ENCODE measurements at regions not wholly inside any gene's neighbourhood (a gene's known extent, or its start where the extent isn't known, plus 50 kb on each side); places are given as distances from the start of the nearest gene placed in this dataset.

- Histone ChIP-seq H3K4me1 (peaks cover 26% of the 10 kb centered on the region), H3K27ac (no peak overlapping the region), H3K4me3 (no peak overlapping the region), H3K9me3 (no peaks in the 10 kb centered on the region), H3K27me3 (no peaks in the 10 kb centered on the region), H3K36me3 (ENCODE audit: low read depth, missing control alignments) (no peaks in the 10 kb centered on the region)
- TF ChIP-seq, protein P1, sequence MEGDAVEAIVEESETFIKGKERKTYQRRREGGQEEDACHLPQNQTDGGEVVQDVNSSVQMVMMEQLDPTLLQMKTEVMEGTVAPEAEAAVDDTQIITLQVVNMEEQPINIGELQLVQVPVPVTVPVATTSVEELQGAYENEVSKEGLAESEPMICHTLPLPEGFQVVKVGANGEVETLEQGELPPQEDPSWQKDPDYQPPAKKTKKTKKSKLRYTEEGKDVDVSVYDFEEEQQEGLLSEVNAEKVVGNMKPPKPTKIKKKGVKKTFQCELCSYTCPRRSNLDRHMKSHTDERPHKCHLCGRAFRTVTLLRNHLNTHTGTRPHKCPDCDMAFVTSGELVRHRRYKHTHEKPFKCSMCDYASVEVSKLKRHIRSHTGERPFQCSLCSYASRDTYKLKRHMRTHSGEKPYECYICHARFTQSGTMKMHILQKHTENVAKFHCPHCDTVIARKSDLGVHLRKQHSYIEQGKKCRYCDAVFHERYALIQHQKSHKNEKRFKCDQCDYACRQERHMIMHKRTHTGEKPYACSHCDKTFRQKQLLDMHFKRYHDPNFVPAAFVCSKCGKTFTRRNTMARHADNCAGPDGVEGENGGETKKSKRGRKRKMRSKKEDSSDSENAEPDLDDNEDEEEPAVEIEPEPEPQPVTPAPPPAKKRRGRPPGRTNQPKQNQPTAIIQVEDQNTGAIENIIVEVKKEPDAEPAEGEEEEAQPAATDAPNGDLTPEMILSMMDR (IDR thresholded peaks at IDR 0.05), result no peak
- no peak for TF ChIP-seq POLR2A (IDR thresholded peaks at IDR 0.05)
- WGBS, 2 donors, result 69 to 81% methylated on average over 4 of the region's 4 CpGs
- intact Hi-C loops (cut with DNase I; ENCODE audit: low total_unique reads), result no loop called here
- no peak for DNase-seq
Measured at GRCh38 chr16:87129771-87130170, 187.4 kb downstream of the C16orf95 start.

DNA sequence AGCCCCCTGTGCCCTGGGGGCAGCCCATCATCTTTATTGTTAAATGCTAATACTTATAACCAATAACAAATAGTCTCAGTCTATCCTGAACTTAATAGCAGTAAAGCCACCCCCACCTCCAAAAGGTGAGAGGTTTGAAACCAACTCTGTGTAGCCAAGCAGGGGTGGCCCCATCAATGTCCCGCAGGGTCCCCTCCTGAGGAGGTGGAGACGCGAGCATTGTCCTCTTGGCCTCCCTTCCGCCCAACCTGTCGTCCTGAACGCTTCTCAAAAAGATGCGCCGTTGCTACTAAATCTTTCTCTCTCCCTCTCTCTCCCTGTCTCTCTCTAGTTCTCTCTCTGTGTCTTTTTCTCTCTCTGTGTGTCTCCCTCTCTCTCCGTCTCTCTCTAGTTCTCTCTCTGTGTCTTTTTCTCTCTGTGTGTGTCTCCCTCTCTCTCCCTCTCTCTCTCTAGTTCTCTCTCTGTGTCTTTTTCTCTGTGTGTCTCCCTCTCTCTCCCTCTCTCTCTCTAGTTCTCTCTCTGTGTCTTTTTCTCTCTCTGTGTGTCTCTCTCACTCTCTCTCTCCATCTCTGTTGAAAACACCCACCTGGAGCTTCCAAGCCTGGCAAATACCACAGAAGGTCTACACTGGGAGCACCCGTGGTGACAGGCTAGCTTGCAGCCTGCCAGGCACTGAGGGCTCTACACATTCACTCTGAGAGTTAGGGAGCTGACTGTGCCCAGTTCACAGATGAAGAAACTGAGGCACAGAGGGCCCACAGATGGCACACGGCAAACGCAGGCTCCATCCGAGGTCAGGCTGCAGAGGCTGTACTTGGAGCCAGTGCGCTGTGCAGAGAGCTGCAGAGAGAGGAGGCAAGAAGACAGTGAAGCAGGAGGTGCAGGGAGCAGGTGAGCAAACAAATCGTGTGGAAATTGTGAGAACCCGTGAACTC lies 185.9 kb downstream of the C16orf95 start:
- DNase-seq, result no peak
- H3K4me1 ChIP-seq, result peaks cover 18% of the 10 kb centered on the region
- no peak for TF ChIP-seq POLR2A (IDR thresholded peaks at IDR 0.05)
- TF ChIP-seq, protein P1 (IDR thresholded peaks at IDR 0.05), result no peak
- 86 to 91% methylated on average over 16 of the region's 16 CpGs for WGBS, 2 donors
- H3K36me3 ChIP-seq (ENCODE audit: low read depth, missing control alignments), result no peaks in the 10 kb centered on the region
- intact Hi-C loops (cut with DNase I; ENCODE audit: low total_unique reads), result no loop called here
- no peak overlapping the region for H3K4me3 ChIP-seq
- no peaks in the 10 kb centered on the region for H3K27me3 ChIP-seq
- no peak overlapping the region for H3K27ac ChIP-seq
- H3K9me3 ChIP-seq, result no peaks in the 10 kb centered on the region

DNA sequence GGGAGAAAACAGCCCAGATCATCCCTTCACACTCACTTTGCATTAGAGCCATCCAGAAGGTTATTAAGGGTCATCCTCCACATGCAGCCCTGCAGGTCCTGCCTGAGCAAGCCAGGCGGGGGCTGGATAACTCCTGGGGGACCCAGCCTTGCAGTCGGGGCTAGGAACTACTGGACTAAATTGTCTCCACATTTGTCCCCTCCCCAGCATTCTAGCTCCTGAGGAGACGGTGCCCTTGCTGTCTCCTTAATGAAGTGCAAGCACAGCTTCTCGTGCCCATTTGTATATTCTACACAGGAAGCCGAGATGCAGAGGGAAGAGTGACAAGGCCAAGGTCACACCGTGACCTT lies 185.2 kb downstream of the C16orf95 start:
- H3K9me3 ChIP-seq, result no peaks in the 10 kb centered on the region
- no peak for TF ChIP-seq POLR2A (IDR thresholded peaks at IDR 0.05)
- TF ChIP-seq, protein P1 (IDR thresholded peaks at IDR 0.05), result no peak
- H3K27ac ChIP-seq, result no peak overlapping the region
- 73 to 84% methylated on average over 5 to 6 of the region's 6 CpGs for WGBS, 2 donors
- no peak overlapping the region for H3K4me3 ChIP-seq
- H3K4me1 ChIP-seq, result peaks cover 11% of the 10 kb centered on the region
- no peak for DNase-seq
- H3K36me3 ChIP-seq (ENCODE audit: low read depth, missing control alignments), result no peaks in the 10 kb centered on the region
- intact Hi-C loops (cut with DNase I; ENCODE audit: low total_unique reads), result no loop called here
- no peaks in the 10 kb centered on the region for H3K27me3 ChIP-seq

DNA sequence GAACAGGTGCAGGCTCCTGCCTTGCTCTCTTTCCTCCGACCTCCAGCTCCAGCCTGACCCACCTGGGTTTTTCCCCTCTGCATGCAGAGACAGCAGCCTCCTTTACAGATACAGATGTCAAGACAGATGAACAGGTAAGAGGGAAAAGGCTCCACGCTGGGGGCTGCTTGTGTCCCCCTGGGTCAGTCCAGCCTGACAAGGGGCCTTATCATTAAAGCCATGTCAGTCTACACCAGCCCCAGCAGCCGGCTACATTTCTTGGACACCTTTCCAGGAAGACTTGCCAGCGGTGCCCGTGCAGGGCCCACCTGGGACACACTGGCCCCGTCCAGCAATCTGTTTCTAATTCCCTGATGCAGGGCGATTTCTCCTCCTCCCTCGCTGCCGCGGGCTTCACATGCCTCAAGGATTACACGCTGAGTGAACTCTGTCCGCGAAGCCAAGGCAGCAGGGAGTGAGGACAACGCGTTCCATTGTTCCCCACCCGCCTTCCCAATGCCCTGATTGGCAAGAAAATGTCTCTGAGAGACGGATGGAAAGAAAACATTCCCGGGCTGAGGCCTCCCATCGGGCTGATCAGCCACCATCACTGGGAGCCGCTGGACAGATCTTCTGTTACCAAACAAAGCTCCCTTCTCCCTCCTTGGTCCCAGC lies 184.7 kb downstream of the C16orf95 start:
- intact Hi-C loops (cut with DNase I; ENCODE audit: low total_unique reads), result no loop called here
- peak; percentile 80 for DNase-seq
- Histone ChIP-seq H3K9me3 (no peaks in the 10 kb centered on the region), H3K4me1 (peaks cover 6% of the 10 kb centered on the region), H3K27me3 (no peaks in the 10 kb centered on the region), H3K4me3 (no peak overlapping the region), H3K27ac (no peak overlapping the region), H3K36me3 (ENCODE audit: low read depth, missing control alignments) (no peaks in the 10 kb centered on the region)
- TF ChIP-seq POLR2A (IDR thresholded peaks at IDR 0.05), result no peak
- TF ChIP-seq, protein P1 (IDR thresholded peaks at IDR 0.05), result no peak
- 64 to 85% methylated on average over 19 to 20 of the region's 20 CpGs for WGBS, 2 donors
